ENCODE measurements at regions not wholly inside any gene's neighbourhood (a gene's known extent, or its start where the extent isn't known, plus 50 kb on each side); places are given as distances from the start of the nearest gene placed in this dataset.

GRCh38 chr5:30736669-30737068 lies 456.8 kb upstream of the CDH6 start:
- Mint-ChIP-seq H3K9me3 (peaks cover 0 to 17% of the 10 kb centered on the region in 2 donors), H3K4me1 (no peaks in the 10 kb centered on the region), H3K27ac (no peak overlapping the region), H3K4me3 (no peak overlapping the region), H3K27me3 (no peaks in the 10 kb centered on the region)
- ATAC-seq: no peak
- no peak for DNase-seq

- no peak for DNase-seq
- Mint-ChIP-seq H3K9me3 (peaks cover 5 to 17% of the 10 kb centered on the region in 2 donors), H3K4me1 (no peaks in the 10 kb centered on the region), H3K27me3 (no peaks in the 10 kb centered on the region), H3K27ac (no peak overlapping the region), H3K4me3 (no peak overlapping the region)
- no peak for ATAC-seq
Observed at GRCh38 chr5:30734118-30734517, 459.4 kb upstream of the CDH6 start.

GRCh38 chr5:30725073-30725472 lies 468.4 kb upstream of the CDH6 start:
- peaks cover 4 to 8% of the 10 kb centered on the region in 2 donors for H3K9me3 Mint-ChIP-seq
- H3K27me3 Mint-ChIP-seq: no peaks in the 10 kb centered on the region
- H3K27ac Mint-ChIP-seq: no peak overlapping the region
- ATAC-seq (no peak), DNase-seq (no peak)
- no peaks in the 10 kb centered on the region for H3K4me1 Mint-ChIP-seq
- no peak overlapping the region for H3K4me3 Mint-ChIP-seq

GRCh38 chr5:30698217-30698616 lies 495.3 kb upstream of the CDH6 start:
- H3K4me3 Mint-ChIP-seq: no peak overlapping the region
- H3K9me3 Mint-ChIP-seq: peaks cover 13 to 37% of the 10 kb centered on the region in 2 donors
- no peaks in the 10 kb centered on the region for H3K4me1 Mint-ChIP-seq
- no peak overlapping the region for H3K27ac Mint-ChIP-seq
- no peaks in the 10 kb centered on the region for H3K27me3 Mint-ChIP-seq
- no peak for DNase-seq
- ATAC-seq: no peak

- Mint-ChIP-seq H3K27me3 (no peaks in the 10 kb centered on the region), H3K9me3 (peaks cover 19 to 42% of the 10 kb centered on the region in 2 donors), H3K27ac (no peak overlapping the region), H3K4me1 (no peaks in the 10 kb centered on the region), H3K4me3 (no peak overlapping the region)
- DNase-seq (no peak), ATAC-seq (no peak)
Observed at GRCh38 chr5:30693326-30693725, 500.2 kb upstream of the CDH6 start.

- Mint-ChIP-seq H3K4me1 (no peaks in the 10 kb centered on the region), H3K27me3 (no peaks in the 10 kb centered on the region), H3K4me3 (no peak overlapping the region), H3K27ac (no peak overlapping the region), H3K9me3 (peaks cover 10 to 30% of the 10 kb centered on the region in 2 donors)
- ATAC-seq (no peak), DNase-seq (no peak)
Observed at GRCh38 chr5:30690931-30691330, 502.6 kb upstream of the CDH6 start.

GRCh38 chr5:30687461-30687860 lies 506.0 kb upstream of the CDH6 start:
- Mint-ChIP-seq H3K9me3 (peaks cover 20 to 28% of the 10 kb centered on the region in 2 donors), H3K4me1 (no peaks in the 10 kb centered on the region), H3K27ac (no peak overlapping the region), H3K27me3 (no peaks in the 10 kb centered on the region), H3K4me3 (no peak overlapping the region)
- ATAC-seq (no peak), DNase-seq (no peak)

- H3K4me1 Mint-ChIP-seq: no peaks in the 10 kb centered on the region
- peaks cover 20 to 25% of the 10 kb centered on the region in 2 donors for H3K9me3 Mint-ChIP-seq
Observed at GRCh38 chr5:30686530-30686929, 507.0 kb upstream of the CDH6 start.

GRCh38 chr5:30676223-30676840 lies 517.2 kb upstream of the CDH6 start:
- no peak for DNase-seq
- H3K4me1 Mint-ChIP-seq: no peaks in the 10 kb centered on the region
- H3K27ac Mint-ChIP-seq: no peak overlapping the region
- H3K27me3 Mint-ChIP-seq: no peaks in the 10 kb centered on the region
- H3K9me3 Mint-ChIP-seq: peaks cover 13 to 34% of the 10 kb centered on the region in 2 donors
- no peak overlapping the region for H3K4me3 Mint-ChIP-seq
- no peak for ATAC-seq

More at GRCh38 chr5:30686530-30686929, 507.0 kb upstream of the CDH6 start:
- DNase-seq (no peak), ATAC-seq (no peak)
- H3K4me3 Mint-ChIP-seq: no peak overlapping the region
- H3K27ac Mint-ChIP-seq: no peak overlapping the region
- no peaks in the 10 kb centered on the region for H3K27me3 Mint-ChIP-seq

GRCh38 chr5:30667293-30667692 lies 526.2 kb upstream of the CDH6 start:
- Mint-ChIP-seq H3K27ac (no peak overlapping the region), H3K27me3 (no peaks in the 10 kb centered on the region), H3K4me1 (no peaks in the 10 kb centered on the region), H3K9me3 (peaks cover 11 to 25% of the 10 kb centered on the region in 2 donors), H3K4me3 (no peak overlapping the region)
- ATAC-seq (no peak), DNase-seq (no peak)

GRCh38 chr5:30663536-30663935 lies 530.0 kb upstream of the CDH6 start:
- Mint-ChIP-seq H3K4me1 (no peaks in the 10 kb centered on the region), H3K4me3 (no peak overlapping the region), H3K9me3 (peaks cover 7 to 23% of the 10 kb centered on the region in 2 donors), H3K27ac (no peak overlapping the region), H3K27me3 (no peaks in the 10 kb centered on the region)
- DNase-seq (no peak), ATAC-seq (no peak)

GRCh38 chr5:30662373-30662772 lies 531.1 kb upstream of the CDH6 start:
- Mint-ChIP-seq H3K27ac (no peak overlapping the region), H3K27me3 (no peaks in the 10 kb centered on the region), H3K9me3 (peaks cover 10 to 23% of the 10 kb centered on the region in 2 donors), H3K4me3 (no peak overlapping the region), H3K4me1 (no peaks in the 10 kb centered on the region)
- DNase-seq (no peak), ATAC-seq (no peak)

GRCh38 chr5:30661730-30662129 lies 531.8 kb upstream of the CDH6 start:
- DNase-seq (no peak), ATAC-seq (no peak)
- no peaks in the 10 kb centered on the region for H3K4me1 Mint-ChIP-seq
- H3K27me3 Mint-ChIP-seq: no peaks in the 10 kb centered on the region
- H3K9me3 Mint-ChIP-seq: peaks cover 10 to 23% of the 10 kb centered on the region in 2 donors
- no peak overlapping the region for H3K27ac Mint-ChIP-seq
- no peak overlapping the region for H3K4me3 Mint-ChIP-seq

- H3K27me3 Mint-ChIP-seq: no peaks in the 10 kb centered on the region
- ATAC-seq (no peak), DNase-seq (no peak)
- H3K27ac Mint-ChIP-seq: no peak overlapping the region
- no peak overlapping the region for H3K4me3 Mint-ChIP-seq
- no peaks in the 10 kb centered on the region for H3K4me1 Mint-ChIP-seq
- peaks cover 10% of the 10 kb centered on the region in 2 donors for H3K9me3 Mint-ChIP-seq
Observed at GRCh38 chr5:30659417-30659816, 534.1 kb upstream of the CDH6 start.

GRCh38 chr5:30650311-30650710 lies 543.2 kb upstream of the CDH6 start:
- Mint-ChIP-seq H3K9me3 (peaks cover 6 to 15% of the 10 kb centered on the region in 2 donors), H3K27me3 (no peaks in the 10 kb centered on the region), H3K4me3 (no peak overlapping the region), H3K4me1 (no peaks in the 10 kb centered on the region), H3K27ac (no peak overlapping the region)
- DNase-seq (no peak), ATAC-seq (no peak)

GRCh38 chr5:30638899-30639298 lies 554.6 kb upstream of the CDH6 start:
- H3K4me1 Mint-ChIP-seq: no peaks in the 10 kb centered on the region

GRCh38 chr5:30627945-30628344 lies 565.5 kb upstream of the CDH6 start:
- Mint-ChIP-seq H3K27ac (no peak overlapping the region), H3K4me1 (no peaks in the 10 kb centered on the region), H3K4me3 (no peak overlapping the region), H3K27me3 (no peaks in the 10 kb centered on the region), H3K9me3 (peaks cover 11 to 28% of the 10 kb centered on the region in 2 donors)
- DNase-seq (no peak), ATAC-seq (no peak)

More at GRCh38 chr5:30638899-30639298, 554.6 kb upstream of the CDH6 start:
- peaks cover 31 to 34% of the 10 kb centered on the region in 2 donors for H3K9me3 Mint-ChIP-seq
- no peak overlapping the region for H3K27ac Mint-ChIP-seq
- no peak overlapping the region for H3K4me3 Mint-ChIP-seq
- H3K27me3 Mint-ChIP-seq: no peaks in the 10 kb centered on the region
- ATAC-seq: no peak
- DNase-seq: no peak
